Heart right ventricle (tissue), 16 donors: ENCODE measurements at regions not wholly inside any gene's neighbourhood (a gene's known extent, or its start where the extent isn't known, plus 50 kb on each side); places are given as distances from the start of the nearest gene placed in this dataset.

Experiments
- ATAC-seq, 8 donors: fragments of 200-7000 bp; cut with Tn5 transposase; one replicate each; pipeline ENCODE4 v1.9.1; 2020; ENCODE audit warnings: mild to moderate bottlenecking in 8 of 8, moderate library complexity in 8 of 8, moderate number of reproducible peaks in 1 of 8
- DNase-seq, 2 donors: peaks; one replicate each; pipeline ENCODE4 v3.0.0-alpha.2; 2020
- H3K27ac ChIP-seq, 10 donors: fragments of 200-600 bp; sonication (generic) in 2 of 10; one replicate each; pipeline versions ENCODE4 v1.5.0 to v1.8.0; 2020 to 2022; ENCODE audit warnings: mild to moderate bottlenecking in 3 of 10
- H3K27me3 ChIP-seq, 7 donors: fragments of 200-600 bp; one replicate each; pipeline ENCODE4 v1.8.0; 2021 to 2022; ENCODE audit warnings: mild to moderate bottlenecking in 2 of 7
- H3K36me3 ChIP-seq, 9 donors: fragments of 200-600 bp; sonication (generic) in 1 of 9; one replicate each; pipeline versions ENCODE4 v1.5.0 to v1.8.0; 2020 to 2022; ENCODE audit warnings: mild to moderate bottlenecking in 2 of 9
- H3K4me1 ChIP-seq, 9 donors: fragments of 200-600 bp; sonication (generic) in 1 of 9; one replicate each; pipeline versions ENCODE4 v1.5.0 to v1.8.0; 2020 to 2022; ENCODE audit warnings: mild to moderate bottlenecking in 4 of 9
- H3K4me3 ChIP-seq, 10 donors: fragments of 200-600 bp; sonication (generic) in 2 of 10; one replicate each; pipeline versions ENCODE4 v1.5.0 to v1.8.0; 2020 to 2022; ENCODE audit warnings: mild to moderate bottlenecking in 7 of 10, moderate library complexity in 2 of 10
- H3K9me3 ChIP-seq, 11 donors: fragments of 200-600 bp in 10 of 11; sonication (generic) in 2 of 11; one replicate each; pipeline versions ENCODE4 v1.5.0 to v1.8.0; 2013 to 2022; ENCODE audit warnings: mild to moderate bottlenecking in 2 of 11, control low read depth in 1 of 11, moderate library complexity in 1 of 11
- CTCF ChIP-seq, 9 donors: fragments of 200-600 bp; sonication (generic) in 2 of 9; IDR thresholded peaks; one replicate each; pipeline versions ENCODE4 v1.5.0 to v1.8.0; 2021 to 2022; ENCODE audit warnings: antibody characterized with exemption in 9 of 9, mild to moderate bottlenecking in 5 of 9, moderate library complexity in 1 of 9
- WGBS, 2 donors: extraction: QIAGEN DNeasy Blood & Tissue Kit; methylation state at CpG; one replicate each; pipeline ENCODE4 v1.1.7; 2013; ENCODE audit warnings: inconsistent platforms in 1 of 2; 5-methylcytosine and 5-hydroxymethylcytosine counted together
- intact Hi-C, 10 donors: fragments of 100-400 bp; cut with DNase I; formaldehyde crosslinking; loops; one replicate each; pipeline versions ENCODE4 v1.11.1 to v1.14.2; 2022
- donor health status: Arrhythmogenic right ventricular cardiomyopathy.
- donor health status: ischemic (EF 13 %, LVEDD 7.1; RV severe dilation, severe dysfunction).
- donor health status: healthy with polysubstance abuse.
- donor health status: DM: no; HTN: yes; CAD: no.
- donor health status: DM: no; HTN: no; CAD: no.
- donor health status: ischemic (EF 25% LVEDD 6.9; RV normal size, moderate dysfunction).
- donor health status: ischemic (EF 25% LVEDD 5.7; RV mildly dilated, moderate dysfunction).
- donor health status: healthy.
- donor health status: DM: yes; HTN: yes; CAD: no.
- donor health status: Ischemic cardiomyopathy.
- donor health status: ischemic (EF 35%, LVEDD 5.7; RV mildly dilated, moderate dysfunction).
- donor health status: nonischemic (EF 11% LVEDD 7.7; RV severe dilation, severe dysfunction).
- donor health status: DM: yes; HTN: yes; CAD: no.
- donor health status: PGD.
- donor health status: ischemic (EF 29% LVEDD 5.4; RV normal size, mild dysfunction).
- donor health status: nonischemic (EF 23%, LVEDD 6.1; RV moderate dilation, normal function).

DNA sequence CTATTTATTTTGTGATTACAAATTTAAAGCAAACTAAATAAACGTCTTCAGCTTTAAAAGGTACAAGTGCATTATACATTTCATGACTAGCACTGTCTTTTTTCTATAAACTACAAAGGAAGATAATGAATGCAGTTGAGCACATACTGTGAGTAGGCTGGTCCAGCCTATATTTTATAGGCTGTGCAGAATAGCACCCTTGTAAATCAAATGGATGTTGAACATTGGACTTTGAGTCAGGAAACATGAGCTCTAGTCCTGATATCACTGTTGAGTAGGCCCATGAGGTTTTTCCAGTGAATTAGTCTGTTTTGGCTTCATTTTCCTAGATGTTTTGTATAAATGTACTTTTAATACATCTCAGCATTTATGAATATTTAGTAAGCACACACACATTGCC lies 447.3 kb upstream of the KCNMB2 start:
- H3K36me3 ChIP-seq, result no peaks in the 10 kb centered on the region

DNA sequence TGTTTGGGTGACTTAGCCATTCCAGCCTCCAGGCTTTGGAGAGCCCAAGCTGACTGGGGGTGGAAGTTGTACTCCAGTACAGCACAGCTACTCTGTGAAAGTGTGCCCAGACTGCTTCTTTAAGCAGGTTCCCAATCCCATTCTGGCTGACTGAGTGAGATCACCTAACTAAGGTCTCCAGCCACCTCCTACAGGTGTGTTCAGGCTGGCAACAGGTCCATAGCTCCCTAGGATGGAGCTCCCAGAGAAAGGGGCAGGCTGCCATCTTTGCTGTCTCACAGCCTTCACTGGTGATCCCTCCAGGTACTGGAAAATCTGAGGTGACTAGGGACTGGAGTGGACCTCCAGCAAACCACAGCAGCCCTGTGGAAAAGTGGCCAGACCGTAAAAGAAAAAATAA lies 445.3 kb upstream of the KCNMB2 start:
- Histone ChIP-seq H3K27me3 (no peaks in the 10 kb centered on the region), H3K4me3 (no peak overlapping the region), H3K27ac (no peak overlapping the region), H3K9me3 (peaks cover 0 to 35% (median 0%) of the 10 kb centered on the region in 11 donors), H3K4me1 (peaks cover 0 to 27% (median 8%) of the 10 kb centered on the region in 9 donors), H3K36me3 (no peaks in the 10 kb centered on the region)
- ATAC-seq, result no peak
- no peak for DNase-seq
- intact Hi-C loops, result loop anchor here in 1 of 10 donors (5.0 kb wide), 1 partner anchor 1106 kb away; no protein-coding TSS in a partner anchor
- no peak for TF ChIP-seq CTCF (IDR thresholded peaks at IDR 0.05)
- 94 to 100% methylated on average over 1 of the region's 1 CpG for WGBS, 2 donors

More for the DNA sequence above, 447.3 kb upstream of the KCNMB2 start:
- H3K27me3 ChIP-seq, result no peaks in the 10 kb centered on the region
- TF ChIP-seq CTCF (IDR thresholded peaks at IDR 0.05), result no peak
- H3K27ac ChIP-seq, result no peak overlapping the region
- WGBS, 2 donors, result 68 to 77% methylated on average over 1 of the region's 1 CpG
- no peak for DNase-seq
- ATAC-seq, result no peak
- intact Hi-C loops, result loop anchor here in 2 of 10 donors (10.0 kb wide), 3 partner anchors 76 to 236 kb away; no protein-coding TSS in a partner anchor
- peaks cover 0 to 23% (median 0%) of the 10 kb centered on the region in 11 donors for H3K9me3 ChIP-seq
- no peak overlapping the region for H3K4me3 ChIP-seq
- peaks cover 6 to 46% (median 25%) of the 10 kb centered on the region in 9 donors for H3K4me1 ChIP-seq

- no peaks in the 10 kb centered on the region for H3K27me3 ChIP-seq
- H3K4me3 ChIP-seq, result no peak overlapping the region
- no peaks in the 10 kb centered on the region for H3K36me3 ChIP-seq
- DNase-seq (no peak), ATAC-seq (no peak)
- H3K9me3 ChIP-seq, result peaks cover 0 to 35% (median 0%) of the 10 kb centered on the region in 11 donors
- 92 to 97% methylated on average over 2 of the region's 2 CpGs for WGBS, 2 donors
- intact Hi-C loops, result no loop called here
- H3K27ac ChIP-seq, result no peak overlapping the region
- no peak for TF ChIP-seq CTCF (IDR thresholded peaks at IDR 0.05)
- H3K4me1 ChIP-seq, result peaks cover 0 to 6% (median 0%) of the 10 kb centered on the region in 9 donors
Measured at GRCh38 chr3:178095522-178095921, 440.7 kb upstream of the KCNMB2 start.

DNA sequence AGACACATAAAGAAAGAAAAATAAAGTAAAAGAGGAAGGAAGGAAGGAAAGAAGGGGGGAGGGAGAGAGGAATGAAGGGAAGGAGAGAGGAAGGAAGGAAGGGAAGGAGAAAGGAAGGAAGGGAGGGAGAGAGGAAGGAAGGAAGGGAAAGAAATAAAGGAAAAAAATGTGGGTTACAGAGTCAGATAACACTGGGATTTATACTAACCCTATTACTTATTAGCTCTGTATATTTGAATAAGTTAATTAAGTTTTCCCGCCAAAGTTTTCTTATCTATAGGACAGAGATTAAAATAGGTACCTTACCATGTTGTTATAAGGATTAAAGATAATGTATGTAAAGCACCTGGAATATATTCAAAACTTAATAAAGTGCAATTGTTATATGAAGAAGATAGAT lies 439.3 kb upstream of the KCNMB2 start:
- Histone ChIP-seq H3K27me3 (no peaks in the 10 kb centered on the region), H3K27ac (peak overlapping the region in 2 of 10 donors; percentile 11 to 38), H3K4me3 (no peak overlapping the region), H3K9me3 (peaks cover 0 to 31% (median 0%) of the 10 kb centered on the region in 11 donors), H3K4me1 (peaks cover 0 to 6% (median 0%) of the 10 kb centered on the region in 9 donors), H3K36me3 (no peaks in the 10 kb centered on the region)
- intact Hi-C loops, result no loop called here
- ATAC-seq, result no peak
- no peak for TF ChIP-seq CTCF (IDR thresholded peaks at IDR 0.05)
- 94% methylated on average over 1 of the region's 1 CpG for WGBS, 2 donors
- no peak for DNase-seq
